GM23248 (cell line): ENCODE measurements at regions not wholly inside any gene's neighbourhood (a gene's known extent, or its start where the extent isn't known, plus 50 kb on each side); places are given as distances from the start of the nearest gene placed in this dataset.
A peak's percentile ranks its signal among the peaks of the same experiment; 100 is the strongest.

ENCODE experiments used
- DNase-seq: peaks from one replicate; pipeline ENCODE4 v3.0.0-alpha.2; 2015
- H2AFZ ChIP-seq: fragments of 200-600 bp; sonication (generic); 2 replicates; pipeline ENCODE4 v1.6.1; 2016; ENCODE audit warnings: antibody characterized with exemption
- H3F3A ChIP-seq: fragments of 200-600 bp; sonication (generic); 2 replicates; pipeline ENCODE4 v1.6.1; 2016; ENCODE audit warnings: mild to moderate bottlenecking, antibody characterized with exemption, mixed run types; ENCODE audit not compliant: insufficient read depth
- H3K27ac ChIP-seq: fragments of 200-600 bp; sonication (generic); 2 replicates; pipeline ENCODE4 v1.5.1; 2016; ENCODE audit warnings: mild to moderate bottlenecking
- H3K27me3 ChIP-seq: fragments of 200-600 bp; sonication (generic); replicated peaks from 2 replicates; pipeline ENCODE4 v1.6.1; 2016; ENCODE audit warnings: mild to moderate bottlenecking; ENCODE audit not compliant: insufficient read depth
- H3K36me3 ChIP-seq: fragments of 200-600 bp; sonication (generic); 2 replicates; pipeline ENCODE4 v1.6.1; 2016; ENCODE audit warnings: low read depth, mild to moderate bottlenecking
- H3K4me1 ChIP-seq: fragments of 200-600 bp; sonication (generic); 2 replicates; pipeline ENCODE4 v1.6.1; 2016; ENCODE audit warnings: mild to moderate bottlenecking; ENCODE audit not compliant: insufficient read depth
- H3K4me2 ChIP-seq: fragments of 200-600 bp; sonication (generic); one replicate; pipeline ENCODE4 v1.6.1; 2016; ENCODE audit warnings: mild to moderate bottlenecking; ENCODE audit not compliant: unreplicated experiment
- H3K4me3 ChIP-seq: fragments of 200-600 bp; sonication (generic); 2 replicates; pipeline ENCODE4 v1.5.1; 2016; ENCODE audit warnings: mild to moderate bottlenecking
- H3K79me2 ChIP-seq: fragments of 200-600 bp; sonication (generic); 2 replicates; pipeline ENCODE4 v1.6.1; 2016; ENCODE audit warnings: mild to moderate bottlenecking; ENCODE audit not compliant: insufficient read depth
- H3K9ac ChIP-seq: fragments of 200-600 bp; sonication (generic); 2 replicates; pipeline ENCODE4 v1.6.1; 2016; ENCODE audit warnings: mild to moderate bottlenecking
- H3K9me2 ChIP-seq: fragments of 200-600 bp; sonication (generic); 2 replicates; pipeline ENCODE4 v1.6.1; 2016; ENCODE audit warnings: mixed run types, mild to moderate bottlenecking, moderate library complexity; ENCODE audit not compliant: insufficient read depth
- H3K9me3 ChIP-seq: fragments of 200-600 bp; sonication (generic); one replicate; pipeline ENCODE4 v1.6.1; 2017; ENCODE audit warnings: low read depth
- H4K20me1 ChIP-seq: fragments of 200-600 bp; sonication (generic); 2 replicates; pipeline ENCODE4 v1.6.0; 2016; ENCODE audit not compliant: insufficient read depth
- EZH2 ChIP-seq: fragments of 200-600 bp; sonication (generic); IDR thresholded peaks from 2 replicates; pipeline ENCODE4 v1.6.1; 2018; ENCODE audit warnings: antibody characterized with exemption, mild to moderate bottlenecking; ENCODE audit not compliant: insufficient read depth, poor library complexity, severe bottlenecking
- EZH2phosphoT487 ChIP-seq: fragments of 200-600 bp; sonication (generic); IDR thresholded peaks from 2 replicates; pipeline ENCODE4 v1.6.1; 2018; ENCODE audit warnings: antibody characterized with exemption, moderate library complexity, mild to moderate bottlenecking, low read depth; ENCODE audit not compliant: insufficient read depth
- WGBS, 2 experiments: methylation state at CpG; one replicate each; pipeline ENCODE4 v1.1.6; 2015 to 2017; ENCODE audit warnings: low lambda C conversion rate in 2 of 2, low coverage in 1 of 2; ENCODE audit errors: missing lambda C conversion rate in 2 of 2; 5-methylcytosine and 5-hydroxymethylcytosine counted together
- in situ Hi-C: fragments of 300-500 bp; cut with MboI; formaldehyde crosslinking; loops from 2 replicates; pipeline ENCODE4 v1.15.0; 2020

DNA sequence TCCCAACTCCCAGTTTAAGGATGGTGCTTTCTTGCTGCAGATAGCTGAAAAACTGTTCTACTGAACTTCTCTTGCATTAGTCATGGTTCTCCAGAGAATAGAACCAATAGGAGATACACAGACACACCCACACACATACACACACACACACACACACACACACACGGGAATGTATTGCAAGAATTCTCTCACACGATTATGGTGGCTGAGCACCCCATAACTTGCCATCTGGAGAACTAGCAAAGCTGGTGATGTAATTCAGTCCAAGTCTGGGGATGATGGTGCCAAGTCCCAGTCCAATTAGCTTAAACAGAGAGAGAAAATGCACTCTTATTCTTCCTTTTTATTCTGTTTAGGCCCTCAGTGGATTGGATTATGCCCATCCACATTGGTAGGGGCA is 643.9 kb downstream of the DIAPH3 start:
- Histone ChIP-seq H3K27me3 (no peaks in the 10 kb centered on the region), H4K20me1 (no peaks in the 10 kb centered on the region), H3K9ac (no peak overlapping the region), H3K4me2 (no peak overlapping the region), H3K4me3 (no peak overlapping the region), H3K79me2 (no peaks in the 10 kb centered on the region), H3K36me3 (no peaks in the 10 kb centered on the region), H3F3A (no peaks in the 10 kb centered on the region), H3K4me1 (no peaks in the 10 kb centered on the region), H3K9me3 (no peaks in the 10 kb centered on the region), H3K9me2 (no peaks in the 10 kb centered on the region), H3K27ac (no peak overlapping the region), H2AFZ (no peak overlapping the region)
- peak; percentile 1 for DNase-seq
- in situ Hi-C loops = no loop called here
- TF ChIP-seq EZH2 = no peak
- TF ChIP-seq EZH2phosphoT487 = no peak
- 0% methylated on average over 2 of the region's 2 CpGs for WGBS, 2 experiments

DNA sequence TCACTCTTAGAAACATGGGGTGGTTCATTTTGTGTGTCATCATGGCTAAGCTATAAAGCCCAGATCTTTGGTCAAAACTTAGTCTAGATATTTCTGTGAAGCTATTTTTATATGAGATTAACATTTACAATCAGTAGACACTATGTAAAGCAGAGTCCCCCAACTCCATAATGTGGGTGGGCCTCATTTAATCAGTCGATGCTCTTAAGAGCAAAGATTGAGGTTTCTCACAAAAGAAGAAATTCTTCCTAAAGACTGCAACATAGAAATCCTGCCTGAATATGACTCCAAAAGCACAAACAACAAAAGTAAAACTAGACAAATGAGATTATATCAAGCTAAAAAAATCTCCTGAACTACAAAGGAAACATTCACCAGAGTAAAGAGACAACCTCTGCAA is 642.2 kb downstream of the DIAPH3 start:
- no peaks in the 10 kb centered on the region for H3F3A ChIP-seq

DNA sequence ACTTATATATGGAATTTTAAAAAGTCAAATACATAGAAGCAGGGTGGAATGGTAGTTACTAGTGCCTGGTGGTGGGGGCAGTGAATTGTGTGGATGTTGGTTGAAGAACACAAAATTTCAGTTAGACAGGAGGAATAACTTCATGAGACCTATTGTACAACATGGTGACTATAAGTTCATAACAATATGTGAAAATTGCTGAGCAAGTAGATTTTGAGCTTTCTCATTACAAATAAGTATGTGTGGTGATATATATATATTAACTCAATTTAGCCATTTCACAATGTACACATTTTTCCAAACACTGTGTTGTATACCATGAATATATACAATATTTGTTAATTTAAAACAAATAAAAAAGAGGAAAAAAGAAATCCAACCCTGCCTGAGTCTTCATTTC is 641.1 kb downstream of the DIAPH3 start:
- Histone ChIP-seq H3K9me3 (no peaks in the 10 kb centered on the region), H3K9me2 (no peaks in the 10 kb centered on the region), H3K4me2 (no peak overlapping the region), H3K4me3 (no peak overlapping the region), H3K79me2 (no peaks in the 10 kb centered on the region), H4K20me1 (no peaks in the 10 kb centered on the region), H3K27me3 (no peaks in the 10 kb centered on the region), H2AFZ (no peak overlapping the region), H3K27ac (no peak overlapping the region), H3K36me3 (no peaks in the 10 kb centered on the region), H3K9ac (no peak overlapping the region), H3F3A (no peaks in the 10 kb centered on the region), H3K4me1 (no peaks in the 10 kb centered on the region)
- in situ Hi-C loops = no loop called here
- TF ChIP-seq EZH2 = no peak
- TF ChIP-seq EZH2phosphoT487 = no peak
- no peak for DNase-seq

More for the DNA sequence above, 642.2 kb downstream of the DIAPH3 start:
- Histone ChIP-seq H3K4me1 (no peaks in the 10 kb centered on the region), H2AFZ (no peak overlapping the region), H3K9me3 (no peaks in the 10 kb centered on the region), H3K9me2 (no peaks in the 10 kb centered on the region), H3K9ac (no peak overlapping the region), H3K27me3 (no peaks in the 10 kb centered on the region), H3K4me3 (no peak overlapping the region), H3K36me3 (no peaks in the 10 kb centered on the region), H3K79me2 (no peaks in the 10 kb centered on the region), H3K27ac (no peak overlapping the region), H4K20me1 (no peaks in the 10 kb centered on the region), H3K4me2 (no peak overlapping the region)
- in situ Hi-C loops = no loop called here
- WGBS, 2 experiments = 32 to 33% methylated on average over 1 of the region's 1 CpG
- no peak for DNase-seq
- TF ChIP-seq EZH2 (no peak), EZH2phosphoT487 (no peak)

DNA sequence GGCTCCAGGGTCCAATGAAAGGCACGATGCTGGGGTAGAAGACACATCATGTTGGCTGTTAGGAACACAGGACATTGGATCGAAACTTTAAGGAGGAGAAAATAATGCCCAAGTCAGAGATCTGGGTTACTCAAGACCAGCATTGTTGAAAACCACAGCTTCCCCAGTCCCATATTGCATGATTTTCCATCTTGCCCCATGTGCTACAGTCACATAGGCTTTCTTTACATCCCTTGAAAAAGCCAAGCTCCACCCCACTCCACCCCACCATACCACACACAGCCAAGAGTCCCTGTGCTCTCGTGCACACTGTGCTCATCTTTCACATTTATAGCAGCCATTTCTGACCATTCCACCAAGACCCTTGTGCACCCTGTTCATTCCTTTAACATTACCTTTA is 636.2 kb downstream of the DIAPH3 start:
- no peak overlapping the region for H2AFZ ChIP-seq
- 12 to 16% methylated on average over 3 of the region's 3 CpGs for WGBS, 2 experiments
- no peaks in the 10 kb centered on the region for H3K9me2 ChIP-seq
- no peaks in the 10 kb centered on the region for H4K20me1 ChIP-seq
- no peaks in the 10 kb centered on the region for H3K79me2 ChIP-seq
- no peaks in the 10 kb centered on the region for H3F3A ChIP-seq
- no peak overlapping the region for H3K4me3 ChIP-seq
- no peak overlapping the region for H3K27ac ChIP-seq
- in situ Hi-C loops = no loop called here
- H3K36me3 ChIP-seq = no peaks in the 10 kb centered on the region
- no peak overlapping the region for H3K9ac ChIP-seq
- no peaks in the 10 kb centered on the region for H3K27me3 ChIP-seq
- DNase-seq = no peak
- H3K4me1 ChIP-seq = no peaks in the 10 kb centered on the region
- H3K9me3 ChIP-seq = no peaks in the 10 kb centered on the region
- no peak overlapping the region for H3K4me2 ChIP-seq
- TF ChIP-seq EZH2 (no peak), EZH2phosphoT487 (no peak)

DNA sequence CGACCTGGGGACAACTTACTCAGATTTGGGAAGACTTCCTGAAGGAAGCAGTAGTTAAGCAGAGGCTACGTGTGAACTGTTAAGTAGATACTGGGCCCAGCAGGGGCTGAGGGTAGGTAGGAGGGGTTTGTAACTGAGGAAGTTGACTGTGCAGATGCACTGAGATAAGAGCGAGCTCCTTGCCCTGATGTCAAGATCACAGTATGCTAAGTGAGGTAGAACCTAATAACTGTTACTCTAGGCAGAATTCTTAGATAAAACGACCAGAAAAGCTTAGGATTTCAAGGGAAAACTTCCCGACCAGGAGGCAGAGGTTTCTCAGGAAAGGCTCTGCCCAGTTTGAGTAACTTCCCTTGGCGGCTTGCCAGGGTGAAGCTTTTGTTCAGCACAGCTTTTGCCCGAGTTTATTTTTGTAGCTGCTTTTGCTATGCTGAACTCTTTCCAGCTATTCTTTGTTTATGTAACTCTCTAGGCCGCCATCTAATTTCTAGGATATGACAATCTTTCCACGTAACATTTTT is 632.1 kb downstream of the DIAPH3 start:
- no peaks in the 10 kb centered on the region for H3K4me1 ChIP-seq
- peak overlapping the region; percentile 32; the same call in 1 of the 2 replicates for H2AFZ ChIP-seq
- no peaks in the 10 kb centered on the region for H3K79me2 ChIP-seq
- no peaks in the 10 kb centered on the region for H3K9me3 ChIP-seq
- no peaks in the 10 kb centered on the region for H3K27me3 ChIP-seq
- no peak overlapping the region for H3K9ac ChIP-seq
- no peaks in the 10 kb centered on the region for H4K20me1 ChIP-seq
- TF ChIP-seq EZH2 = no peak
- no peak for TF ChIP-seq EZH2phosphoT487
- no peaks in the 10 kb centered on the region for H3K36me3 ChIP-seq
- H3K4me3 ChIP-seq = no peak overlapping the region
- no peaks in the 10 kb centered on the region for H3F3A ChIP-seq
- WGBS, 2 experiments = 14 to 22% methylated on average over 9 of the region's 9 CpGs
- H3K9me2 ChIP-seq = no peaks in the 10 kb centered on the region
- in situ Hi-C loops = no loop called here
- DNase-seq = peak; percentile 67
- no peak overlapping the region for H3K4me2 ChIP-seq
- no peak overlapping the region for H3K27ac ChIP-seq
